Smooth muscle cell (in vitro differentiated cells): ENCODE measurements at regions not wholly inside any gene's neighbourhood (a gene's known extent, or its start where the extent isn't known, plus 50 kb on each side); places are given as distances from the start of the nearest gene placed in this dataset.

Experiments
- DNase-seq: peaks from one replicate; lab custom pipeline; 2025; ENCODE audit not compliant: unreplicated experiment; lab: John Stamatoyannopoulos, UW
- H2AFZ ChIP-seq: fragments of 200-600 bp; sonication (generic); 2 replicates; pipeline ENCODE4 v1.6.0; 2016; ENCODE audit warnings: antibody characterized with exemption, low read depth, mild to moderate bottlenecking
- H3F3A ChIP-seq: fragments of 200-600 bp; sonication (generic); 2 replicates; pipeline ENCODE4 v1.6.0; 2017; ENCODE audit warnings: antibody characterized with exemption, low read depth
- H3K27ac ChIP-seq: fragments of 200-600 bp; sonication (generic); 2 replicates; pipeline ENCODE4 v1.5.1; 2016; ENCODE audit warnings: low read depth, mild to moderate bottlenecking
- H3K27me3 ChIP-seq: fragments of 200-600 bp; sonication (generic); 2 replicates; pipeline ENCODE4 v1.6.1; 2016; ENCODE audit warnings: low read depth, mild to moderate bottlenecking
- H3K36me3 ChIP-seq: fragments of 200-600 bp; sonication (generic); 2 replicates; pipeline ENCODE4 v1.5.1; 2016; ENCODE audit warnings: low read depth
- H3K4me1 ChIP-seq: fragments of 200-600 bp; sonication (generic); 2 replicates; pipeline ENCODE4 v1.5.1; 2016; ENCODE audit warnings: low read depth
- H3K4me2 ChIP-seq: fragments of 200-600 bp; sonication (generic); 2 replicates; pipeline ENCODE4 v1.6.0; 2016; ENCODE audit warnings: mild to moderate bottlenecking
- H3K4me3 ChIP-seq: fragments of 200-600 bp; sonication (generic); 2 replicates; pipeline ENCODE4 v1.5.1; 2016; ENCODE audit warnings: mild to moderate bottlenecking
- H3K79me2 ChIP-seq: fragments of 200-600 bp; sonication (generic); 2 replicates; pipeline ENCODE4 v1.6.0; 2016; ENCODE audit warnings: low read depth, mild to moderate bottlenecking
- H3K9ac ChIP-seq: fragments of 200-600 bp; sonication (generic); 2 replicates; pipeline ENCODE4 v1.6.0; 2016; ENCODE audit warnings: low read depth
- H3K9me3 ChIP-seq: fragments of 200-600 bp; sonication (generic); replicated peaks from 2 replicates; pipeline ENCODE4 v1.5.1; 2016; ENCODE audit warnings: low read depth
- H4K20me1 ChIP-seq: fragments of 200-600 bp; sonication (generic); 2 replicates; pipeline ENCODE4 v1.6.0; 2016; ENCODE audit warnings: low read depth
- WGBS: methylation state at CpG from one replicate; pipeline ENCODE4 v1.1.7; 2016; ENCODE audit warnings: low lambda C conversion rate; 5-methylcytosine and 5-hydroxymethylcytosine counted together
- TF ChIP-seq, protein P1 (sequence below): fragments of 200-600 bp; sonication (generic); IDR thresholded peaks from 2 replicates; pipeline ENCODE4 v1.5.1; 2017; ENCODE audit warnings: borderline replicate concordance, mild to moderate bottlenecking, antibody characterized with exemption; ENCODE audit not compliant: insufficient read depth, poor library complexity, severe bottlenecking

DNA sequence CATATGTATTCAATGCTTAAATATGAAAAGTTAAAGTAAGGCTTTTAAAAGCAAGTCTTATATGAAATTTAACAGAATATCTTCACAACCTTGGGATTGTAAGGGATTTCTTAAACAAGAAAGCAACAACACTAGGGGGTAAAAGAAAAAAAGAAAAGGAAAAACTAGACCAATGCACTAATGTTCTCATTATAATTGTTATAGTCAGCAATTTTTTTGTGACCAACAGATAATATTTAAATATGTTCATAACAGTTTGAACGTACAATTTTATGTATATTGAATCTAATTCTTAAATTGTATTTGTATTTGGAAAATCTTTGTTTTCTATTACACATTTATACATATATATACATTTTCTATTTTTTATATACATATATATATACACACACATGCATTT lies 1397.8 kb upstream of the ADGRB3 start:
- Histone ChIP-seq H3K27me3 (no peaks in the 10 kb centered on the region), H2AFZ (no peak overlapping the region), H3K9ac (no peak overlapping the region), H3K9me3 (no peaks in the 10 kb centered on the region), H3K4me1 (no peaks in the 10 kb centered on the region), H3K27ac (no peak overlapping the region), H3F3A (no peaks in the 10 kb centered on the region), H3K79me2 (no peaks in the 10 kb centered on the region), H3K4me3 (no peak overlapping the region), H4K20me1 (no peaks in the 10 kb centered on the region), H3K36me3 (no peaks in the 10 kb centered on the region), H3K4me2 (no peak overlapping the region)
- TF ChIP-seq, protein P1, sequence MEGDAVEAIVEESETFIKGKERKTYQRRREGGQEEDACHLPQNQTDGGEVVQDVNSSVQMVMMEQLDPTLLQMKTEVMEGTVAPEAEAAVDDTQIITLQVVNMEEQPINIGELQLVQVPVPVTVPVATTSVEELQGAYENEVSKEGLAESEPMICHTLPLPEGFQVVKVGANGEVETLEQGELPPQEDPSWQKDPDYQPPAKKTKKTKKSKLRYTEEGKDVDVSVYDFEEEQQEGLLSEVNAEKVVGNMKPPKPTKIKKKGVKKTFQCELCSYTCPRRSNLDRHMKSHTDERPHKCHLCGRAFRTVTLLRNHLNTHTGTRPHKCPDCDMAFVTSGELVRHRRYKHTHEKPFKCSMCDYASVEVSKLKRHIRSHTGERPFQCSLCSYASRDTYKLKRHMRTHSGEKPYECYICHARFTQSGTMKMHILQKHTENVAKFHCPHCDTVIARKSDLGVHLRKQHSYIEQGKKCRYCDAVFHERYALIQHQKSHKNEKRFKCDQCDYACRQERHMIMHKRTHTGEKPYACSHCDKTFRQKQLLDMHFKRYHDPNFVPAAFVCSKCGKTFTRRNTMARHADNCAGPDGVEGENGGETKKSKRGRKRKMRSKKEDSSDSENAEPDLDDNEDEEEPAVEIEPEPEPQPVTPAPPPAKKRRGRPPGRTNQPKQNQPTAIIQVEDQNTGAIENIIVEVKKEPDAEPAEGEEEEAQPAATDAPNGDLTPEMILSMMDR, result no peak
- WGBS, result 92% methylated on average over 1 of the region's 1 CpG
- no peak for DNase-seq

DNA sequence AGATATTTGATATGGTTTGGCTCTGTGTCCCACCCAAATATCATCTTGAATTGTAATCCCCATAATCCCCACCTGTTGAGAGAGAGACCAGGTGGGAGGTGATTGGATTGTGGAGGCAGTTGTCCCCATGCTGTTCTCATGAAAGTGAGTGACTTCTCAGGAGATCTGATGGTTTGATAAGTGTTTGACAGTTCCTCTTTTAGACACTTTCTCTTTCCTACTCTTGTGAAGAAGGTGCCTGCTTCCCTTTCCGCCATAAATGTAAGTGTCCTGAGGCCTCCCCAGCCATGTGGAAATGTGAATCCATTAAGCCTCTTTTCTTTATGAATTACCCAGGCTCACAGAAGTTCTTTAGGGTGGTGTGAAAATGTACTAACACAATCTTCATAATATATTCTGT lies 1404.0 kb upstream of the ADGRB3 start:
- TF ChIP-seq, protein P1, result no peak
- Histone ChIP-seq H3K27ac (no peak overlapping the region), H3K4me1 (no peaks in the 10 kb centered on the region), H3F3A (no peaks in the 10 kb centered on the region), H3K9ac (no peak overlapping the region), H3K9me3 (no peaks in the 10 kb centered on the region), H3K79me2 (no peaks in the 10 kb centered on the region), H3K27me3 (no peaks in the 10 kb centered on the region), H3K4me3 (no peak overlapping the region), H4K20me1 (no peaks in the 10 kb centered on the region), H2AFZ (no peak overlapping the region), H3K36me3 (no peaks in the 10 kb centered on the region), H3K4me2 (no peak overlapping the region)
- 88% methylated on average over 1 of the region's 1 CpG for WGBS
- no peak for DNase-seq

DNA sequence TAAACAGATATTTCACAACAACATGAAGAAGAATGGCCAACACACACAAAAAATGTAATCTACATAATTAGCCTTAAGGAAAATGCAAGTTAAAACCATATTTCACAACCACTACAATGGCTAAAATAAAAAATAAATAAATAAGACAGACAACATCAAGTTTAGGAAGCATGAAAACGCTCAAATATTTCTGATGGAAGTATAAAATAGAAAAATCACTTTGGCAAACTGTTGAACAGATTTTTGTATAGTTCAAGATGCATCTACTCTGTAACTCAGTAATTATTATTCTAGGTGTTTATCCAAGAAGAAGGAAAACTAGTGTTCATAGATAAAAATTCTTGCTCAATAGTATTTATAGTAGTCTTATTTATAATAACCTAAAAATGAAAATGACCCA lies 1410.1 kb upstream of the ADGRB3 start:
- 75% methylated on average over 1 of the region's 1 CpG for WGBS
- H3K9me3 ChIP-seq, result peaks cover 4% of the 10 kb centered on the region
- H3K4me3 ChIP-seq, result no peak overlapping the region
- no peaks in the 10 kb centered on the region for H3K36me3 ChIP-seq
- no peaks in the 10 kb centered on the region for H3K4me1 ChIP-seq
- H3K4me2 ChIP-seq, result no peak overlapping the region
- no peaks in the 10 kb centered on the region for H3K27me3 ChIP-seq
- no peak overlapping the region for H3K27ac ChIP-seq
- H2AFZ ChIP-seq, result no peak overlapping the region
- no peak overlapping the region for H3K9ac ChIP-seq
- no peaks in the 10 kb centered on the region for H4K20me1 ChIP-seq
- TF ChIP-seq, protein P1, result no peak
- no peak for DNase-seq
- H3K79me2 ChIP-seq, result no peaks in the 10 kb centered on the region
- peaks cover 6% of the 10 kb centered on the region for H3F3A ChIP-seq

DNA sequence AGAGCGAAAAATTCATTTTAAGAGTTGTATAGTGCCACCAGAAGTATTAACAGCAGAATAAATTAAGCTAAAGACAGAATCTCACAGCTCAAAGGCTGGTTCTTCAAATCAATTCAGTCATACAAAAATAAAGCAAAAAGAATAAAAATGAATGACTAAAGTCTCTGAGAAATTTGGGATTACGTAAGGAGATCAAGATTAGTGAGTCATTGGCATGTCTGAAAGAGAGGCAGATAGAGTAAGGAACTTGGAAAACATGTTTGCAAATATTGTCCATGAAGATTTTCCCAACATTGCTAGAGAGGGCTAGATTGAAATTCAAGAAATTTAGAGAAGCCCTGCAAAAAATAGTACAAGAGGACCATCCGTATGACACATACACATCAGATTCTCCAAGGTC lies 1413.9 kb upstream of the ADGRB3 start:
- no peak overlapping the region for H3K4me3 ChIP-seq
- H3F3A ChIP-seq, result peaks cover 6% of the 10 kb centered on the region
- TF ChIP-seq, protein P1, result no peak
- no peaks in the 10 kb centered on the region for H4K20me1 ChIP-seq
- no peak for DNase-seq
- no peak overlapping the region for H2AFZ ChIP-seq
- peaks cover 4% of the 10 kb centered on the region for H3K9me3 ChIP-seq
- H3K27ac ChIP-seq, result no peak overlapping the region
- no peaks in the 10 kb centered on the region for H3K79me2 ChIP-seq
- H3K4me1 ChIP-seq, result no peaks in the 10 kb centered on the region
- no peaks in the 10 kb centered on the region for H3K27me3 ChIP-seq
- H3K36me3 ChIP-seq, result no peaks in the 10 kb centered on the region
- H3K9ac ChIP-seq, result no peak overlapping the region
- no peak overlapping the region for H3K4me2 ChIP-seq
- WGBS, result 76% methylated on average over 3 of the region's 3 CpGs
